SK-N-MC (cell line): ENCODE measurements at regions not wholly inside any gene's neighbourhood (a gene's known extent, or its start where the extent isn't known, plus 50 kb on each side); places are given as distances from the start of the nearest gene placed in this dataset.

Experiments used
- DNase-seq: peaks from one replicate; pipeline ENCODE4 v3.0.0-alpha.2; 2011; ENCODE audit warnings: low read depth, low spot score
- H3K27ac ChIP-seq: fragments of 200-600 bp; sonication (generic); 2 replicates; pipeline ENCODE4 v1.5.1; 2016; ENCODE audit warnings: mixed run types
- H3K36me3 ChIP-seq: fragments of 200-600 bp; sonication (generic); 2 replicates; pipeline ENCODE4 v1.6.1; 2017; ENCODE audit warnings: antibody characterized with exemption, low read length, mixed read lengths; ENCODE audit not compliant: insufficient read depth
- H3K4me3 ChIP-seq: fragments of 200-600 bp; sonication (generic); 2 replicates; pipeline ENCODE4 v1.5.1; 2016
- H3K9ac ChIP-seq: fragments of 200-600 bp; sonication (generic); 2 replicates; pipeline ENCODE4 v1.8.0; 2017; ENCODE audit warnings: mixed run types, mixed read lengths; ENCODE audit not compliant: insufficient read length
- H3K9me3 ChIP-seq: fragments of 200-600 bp; sonication (generic); 2 replicates; pipeline ENCODE4 v1.6.1; 2017; ENCODE audit warnings: low read depth, mild to moderate bottlenecking, antibody characterized with exemption, low read length, moderate library complexity, mixed read lengths
- EZH2 ChIP-seq: fragments of 200-600 bp; sonication (generic); IDR thresholded peaks from one replicate; pipeline ENCODE4 v1.6.1; 2017; ENCODE audit warnings: antibody characterized with exemption
- FOXP2 ChIP-seq: optimal IDR thresholded peaks from 2 replicates; pipeline ENCODE3; 2011; ENCODE audit warnings: mild to moderate bottlenecking, moderate library complexity; ENCODE audit not compliant: insufficient read depth; ENCODE audit errors: extremely low read length, control extremely low read depth
- POLR2AphosphoS5 ChIP-seq: IDR thresholded peaks from 2 replicates; pipeline ENCODE4 v1.6.1; 2012; ENCODE audit warnings: mild to moderate bottlenecking, low read depth, low read length, borderline replicate concordance

GRCh38 chr21:27480841-27481261 is 514.0 kb upstream of the ADAMTS5 start:
- no peak overlapping the region for H3K9ac ChIP-seq
- no peak overlapping the region for H3K4me3 ChIP-seq
- H3K27ac ChIP-seq = no peak overlapping the region
- DNase-seq = no peak
- no peaks in the 10 kb centered on the region for H3K9me3 ChIP-seq
- no peak for TF ChIP-seq FOXP2
- TF ChIP-seq POLR2AphosphoS5 = no peak
- no peak for TF ChIP-seq EZH2
- no peaks in the 10 kb centered on the region for H3K36me3 ChIP-seq

GRCh38 chr21:27477296-27477695 is 510.4 kb upstream of the ADAMTS5 start:
- no peaks in the 10 kb centered on the region for H3K36me3 ChIP-seq
- H3K9me3 ChIP-seq = no peaks in the 10 kb centered on the region
- peak overlapping the region; percentile 63 for H3K4me3 ChIP-seq
- no peak overlapping the region for H3K9ac ChIP-seq
- TF ChIP-seq EZH2 (no peak), FOXP2 (no peak), POLR2AphosphoS5 (no peak; the same call in 1 of the 2 replicates)
- DNase-seq = peak; percentile 45
- peak overlapping the region; percentile 72 for H3K27ac ChIP-seq

GRCh38 chr21:27476696-27477095 is 509.8 kb upstream of the ADAMTS5 start:
- H3K9ac ChIP-seq = no peak overlapping the region
- H3K9me3 ChIP-seq = no peaks in the 10 kb centered on the region
- TF ChIP-seq EZH2 (no peak), FOXP2 (no peak), POLR2AphosphoS5 (no peak)
- peak overlapping the region; percentile 72 for H3K27ac ChIP-seq
- H3K36me3 ChIP-seq = no peaks in the 10 kb centered on the region
- peak; percentile 22 for DNase-seq
- peak overlapping the region; percentile 63 for H3K4me3 ChIP-seq

- TF ChIP-seq FOXP2 (no peak), POLR2AphosphoS5 (no peak), EZH2 (no peak)
- DNase-seq = no peak
- no peaks in the 10 kb centered on the region for H3K36me3 ChIP-seq
- no peak overlapping the region for H3K27ac ChIP-seq
- H3K4me3 ChIP-seq = no peak overlapping the region
- no peaks in the 10 kb centered on the region for H3K9me3 ChIP-seq
- no peak overlapping the region for H3K9ac ChIP-seq
These were observed 508.6 kb upstream of the ADAMTS5 start for GRCh38 chr21:27475363-27475955.

GRCh38 chr21:27467366-27467765 is 500.5 kb upstream of the ADAMTS5 start:
- no peak for TF ChIP-seq POLR2AphosphoS5
- TF ChIP-seq EZH2 = no peak
- no peak for TF ChIP-seq FOXP2
- no peaks in the 10 kb centered on the region for H3K9me3 ChIP-seq
- H3K36me3 ChIP-seq = no peaks in the 10 kb centered on the region
- H3K27ac ChIP-seq = no peak overlapping the region
- DNase-seq = no peak
- H3K4me3 ChIP-seq = no peak overlapping the region
- H3K9ac ChIP-seq = no peak overlapping the region

GRCh38 chr21:27466140-27466539 is 499.3 kb upstream of the ADAMTS5 start:
- DNase-seq = no peak
- Histone ChIP-seq H3K27ac (no peak overlapping the region), H3K9ac (no peak overlapping the region), H3K9me3 (no peaks in the 10 kb centered on the region), H3K36me3 (no peaks in the 10 kb centered on the region), H3K4me3 (no peak overlapping the region)
- TF ChIP-seq POLR2AphosphoS5 = no peak

- Histone ChIP-seq H3K36me3 (no peaks in the 10 kb centered on the region), H3K27ac (no peak overlapping the region), H3K9ac (no peak overlapping the region), H3K4me3 (no peak overlapping the region), H3K9me3 (no peaks in the 10 kb centered on the region)
- DNase-seq = no peak
- TF ChIP-seq POLR2AphosphoS5 (no peak), EZH2 (no peak), FOXP2 (no peak)
These were observed 497.8 kb upstream of the ADAMTS5 start for GRCh38 chr21:27464648-27465047.

- Histone ChIP-seq H3K4me3 (peak overlapping the region; percentile 29; the same call in 1 of the 2 replicates), H3K27ac (no peak overlapping the region), H3K36me3 (no peaks in the 10 kb centered on the region), H3K9ac (no peak overlapping the region), H3K9me3 (no peaks in the 10 kb centered on the region)
- peak; percentile 59 for DNase-seq
- TF ChIP-seq EZH2 (no peak), FOXP2 (no peak), POLR2AphosphoS5 (no peak)
These were observed 495.8 kb upstream of the ADAMTS5 start for GRCh38 chr21:27462726-27463125.

GRCh38 chr21:27454234-27454633 is 487.3 kb upstream of the ADAMTS5 start:
- no peak for DNase-seq
- Histone ChIP-seq H3K9me3 (no peaks in the 10 kb centered on the region), H3K4me3 (no peak overlapping the region), H3K27ac (no peak overlapping the region), H3K9ac (no peak overlapping the region), H3K36me3 (no peaks in the 10 kb centered on the region)
- TF ChIP-seq EZH2 = no peak
